GM12878 (cell line): ENCODE measurements at regions not wholly inside any gene's neighbourhood (a gene's known extent, or its start where the extent isn't known, plus 50 kb on each side); places are given as distances from the start of the nearest gene placed in this dataset.

ENCODE experiments used
- ATAC-seq: fragments of 200-7000 bp; cut with Tn5 transposase; 3 replicates; pipeline ENCODE4 v1.9.1; 2020; ENCODE audit warnings: mild to moderate bottlenecking, moderate library complexity
- BruUV-seq: library from RNA; stranded (reverse); fragments of 400-500 nt; replicated peaks from 2 replicates; lab custom pipeline; 2021; lab: Mats Ljungman, UMichigan
- CTCF ChIA-PET: fragments of 300-600 bp; sonication (Branson Sonifier 250); formaldehyde crosslinking; extraction: SDS; loops from one replicate; lab custom pipeline; 2021; ENCODE audit warnings: inconsistent platforms; lab: Yijun Ruan, JAX
- POLR2A ChIA-PET: fragments of 350-600 bp; formaldehyde crosslinking; extraction: SDS; loops from one replicate; lab custom pipeline; 2021; ENCODE audit warnings: inconsistent platforms; lab: Charles Lee
- RAD21 ChIA-PET: fragments of 300-600 bp; sonication (Branson Sonifier 250); formaldehyde crosslinking; loops from one replicate; lab custom pipeline; 2023; ENCODE audit warnings: antibody characterized with exemption; ENCODE audit not compliant: unreplicated experiment; lab: Charles Lee
- SMC1A ChIA-PET: fragments of 300-600 bp; sonication (Branson Sonifier 250); formaldehyde crosslinking; loops from one replicate; lab custom pipeline; 2023; ENCODE audit not compliant: unreplicated experiment, uncharacterized antibody; lab: Charles Lee
- DNase-seq: peaks from one replicate; pipeline ENCODE4 v3.0.0-alpha.2; 2011; ENCODE audit warnings: low read depth, low spot score
- FAIRE-seq: peaks from 3 replicates; lab custom pipeline; 2011; peaks lifted over from hg19 to GRCh38; lab: Jason Lieb, UNC
- H2AFZ ChIP-seq: 2 replicates; pipeline ENCODE4 v1.6.0; 2011; ENCODE audit warnings: low read depth, low read length, control low read depth; ENCODE audit not compliant: control insufficient read depth
- H3K27ac ChIP-seq: 2 replicates; pipeline ENCODE4 v1.5.1; 2011; ENCODE audit warnings: control low read depth; ENCODE audit not compliant: control insufficient read depth, insufficient read depth
- H3K27me3 ChIP-seq, 2 experiments: replicated peaks in 1 of 2; 2 replicates each; pipeline versions ENCODE4 v1.6.0 to v1.6.1; 2011; ENCODE audit warnings: low read length in 1 of 2; ENCODE audit not compliant: control insufficient read depth in 2 of 2, insufficient read depth in 2 of 2
- H3K36me3 ChIP-seq, 2 experiments: 2 replicates each; pipeline ENCODE4 v1.5.1; 2011; ENCODE audit warnings: low read length in 1 of 2; ENCODE audit not compliant: control insufficient read depth in 2 of 2, insufficient read depth in 2 of 2
- H3K4me1 ChIP-seq: 2 replicates; pipeline ENCODE4 v1.6.1; 2011; ENCODE audit warnings: mild to moderate bottlenecking, low read length, moderate library complexity, mixed read lengths; ENCODE audit not compliant: control insufficient read depth, insufficient read depth
- H3K4me2 ChIP-seq: 2 replicates; pipeline ENCODE4 v1.6.0; 2011; ENCODE audit warnings: control low read depth; ENCODE audit not compliant: control insufficient read depth, insufficient read depth
- H3K4me3 ChIP-seq: fragments of 200-600 bp; sonication (generic); 2 replicates; pipeline ENCODE4 v1.5.1; 2016
- H3K79me2 ChIP-seq: 2 replicates; pipeline ENCODE4 v1.6.0; 2011; ENCODE audit warnings: low read length; ENCODE audit not compliant: control insufficient read depth, insufficient read depth
- H3K9ac ChIP-seq: 2 replicates; pipeline ENCODE4 v1.8.0; 2011; ENCODE audit warnings: low read length, control low read depth, mixed read lengths; ENCODE audit not compliant: control insufficient read depth, insufficient read depth
- H3K9me3 ChIP-seq: replicated peaks from 3 replicates; pipeline ENCODE4 v1.5.1; 2011; ENCODE audit warnings: mild to moderate bottlenecking, low read length; ENCODE audit not compliant: control insufficient read depth, insufficient read depth
- H4K20me1 ChIP-seq: 2 replicates; pipeline ENCODE4 v1.6.0; 2011; ENCODE audit not compliant: control insufficient read depth, insufficient read depth
- BCL11A ChIP-seq: IDR thresholded peaks from 2 replicates; pipeline ENCODE4 v1.6.1; 2011; ENCODE audit warnings: low read depth, low read length
- CBX5 ChIP-seq: sonication (generic); IDR thresholded peaks from 2 replicates; pipeline ENCODE4 v1.6.1; 2016; ENCODE audit warnings: low read depth, moderate library complexity, mild to moderate bottlenecking, inconsistent platforms
- CHD1 ChIP-seq: IDR thresholded peaks from 2 replicates; pipeline ENCODE4 v1.6.1; 2012; ENCODE audit warnings: low read depth, low read length, improper control_type of control experiment
- CHD2 ChIP-seq: IDR thresholded peaks from 2 replicates; pipeline ENCODE4 v1.6.1; 2011; ENCODE audit warnings: low read depth, low read length, improper control_type of control experiment, borderline replicate concordance
- DPF2 ChIP-seq: fragments of 450-650 bp; IDR thresholded peaks from 2 replicates; pipeline ENCODE4 v1.6.1; 2017; ENCODE audit warnings: mild to moderate bottlenecking
- IKZF1 ChIP-seq: fragments of 450-650 bp; conservative IDR thresholded peaks from 2 replicates; pipeline ENCODE4 v1.6.1; 2017; ENCODE audit warnings: antibody characterized with exemption, mild to moderate bottlenecking
- KAT2A ChIP-seq: conservative IDR thresholded peaks from 2 replicates; pipeline ENCODE4 v1.6.1; 2011; ENCODE audit warnings: low read depth, low read length; ENCODE audit not compliant: control insufficient read depth
- MTA3 ChIP-seq: IDR thresholded peaks from 2 replicates; pipeline ENCODE4 v1.6.1; 2012; ENCODE audit warnings: low read length, inconsistent platforms, borderline replicate concordance
- SUZ12 ChIP-seq: fragments of 200-600 bp; sonication (generic); IDR thresholded peaks from one replicate; pipeline ENCODE4 v1.6.1; 2018; ENCODE audit warnings: antibody characterized with exemption, mild to moderate bottlenecking; ENCODE audit not compliant: unreplicated experiment
- YBX1 ChIP-seq: fragments of 450-650 bp; IDR thresholded peaks from 2 replicates; pipeline ENCODE4 v1.6.1; 2016; ENCODE audit warnings: antibody characterized with exemption
- ZBTB40 ChIP-seq: fragments of 450-650 bp; IDR thresholded peaks from 2 replicates; pipeline ENCODE4 v1.6.1; 2016; ENCODE audit warnings: mild to moderate bottlenecking, moderate library complexity, borderline replicate concordance
- ZNF217 ChIP-seq: fragments of 450-650 bp; IDR thresholded peaks from 2 replicates; pipeline ENCODE4 v1.6.1; 2017; ENCODE audit warnings: antibody characterized with exemption, mild to moderate bottlenecking
- ZSCAN29 ChIP-seq: fragments of 450-650 bp; IDR thresholded peaks from 2 replicates; pipeline ENCODE4 v1.6.1; 2017; ENCODE audit warnings: mild to moderate bottlenecking, moderate library complexity
- WGBS: methylation state at CpG from one replicate; pipeline ENCODE4 v1.1.6; 2016; ENCODE audit warnings: low lambda C conversion rate; ENCODE audit not compliant: insufficient replicate concordance, insufficient coverage; ENCODE audit errors: missing lambda C conversion rate; 5-methylcytosine and 5-hydroxymethylcytosine counted together
- in situ Hi-C: fragments of 300-500 bp; cut with MboI; formaldehyde crosslinking; loops from 9 replicates; pipeline ENCODE4 v1.14.3; 2018; ENCODE audit warnings: mixed read lengths
- intact Hi-C: fragments of 100-400 bp; cut with micrococcal nuclease; formaldehyde crosslinking; loops from one replicate; pipeline ENCODE4 v1.14.2; 2022; ENCODE audit not compliant: unreplicated experiment
- TF ChIP-seq, protein P1 (sequence below): fragments of 450-650 bp; IDR thresholded peaks from 2 replicates; pipeline ENCODE4 v1.6.1; 2018; ENCODE audit warnings: borderline replicate concordance, mild to moderate bottlenecking; ENCODE audit not compliant: partially characterized antibody

DNA sequence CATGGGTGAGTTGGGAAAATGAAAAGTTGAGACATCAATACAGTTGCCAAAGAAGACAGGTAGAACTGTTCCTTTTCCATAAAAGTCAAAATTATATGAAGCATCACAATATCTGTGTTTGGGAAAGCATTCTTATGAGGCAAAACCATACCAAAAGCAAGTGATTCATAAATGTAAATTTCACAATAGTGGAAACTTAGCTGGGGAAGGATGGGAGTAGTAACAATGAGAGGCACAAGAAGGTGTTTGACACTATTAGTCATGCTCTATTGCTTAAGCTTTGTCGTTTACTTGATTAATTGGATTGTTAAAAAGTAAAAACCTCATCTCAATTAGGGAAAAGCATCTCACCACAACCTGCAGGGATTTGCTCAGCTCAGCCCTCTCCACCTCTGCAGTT is 240.2 kb downstream of the C7orf25 start:
- no peaks in the 10 kb centered on the region for H3K4me1 ChIP-seq
- POLR2A ChIA-PET, result no interaction called here
- FAIRE-seq, result no peak
- BruUV-seq, result no TSS peak
- H3K9ac ChIP-seq, result no peak overlapping the region
- SMC1A ChIA-PET, result no interaction called here
- no peaks in the 10 kb centered on the region for H3K9me3 ChIP-seq
- no peaks in the 10 kb centered on the region for H3K36me3 ChIP-seq
- RAD21 ChIA-PET, result no interaction called here
- CTCF ChIA-PET, result interaction anchor here (0.9 kb wide), 1 partner anchor 17 kb away, joined by 3 read pairs; no protein-coding TSS in a partner anchor
- no peaks in the 10 kb centered on the region for H3K27me3 ChIP-seq
- in situ Hi-C loops (no loop called here), intact Hi-C loops (no loop called here)
- no peak overlapping the region for H3K4me3 ChIP-seq
- no peak for ATAC-seq
- no peak for TF ChIP-seq BCL11A
- no peak for TF ChIP-seq CHD1
- no peak for TF ChIP-seq MTA3
- H4K20me1 ChIP-seq, result no peaks in the 10 kb centered on the region
- no peak overlapping the region for H2AFZ ChIP-seq
- no peaks in the 10 kb centered on the region for H3K79me2 ChIP-seq
- DNase-seq, result no peak
- 0% methylated on average over 1 of the region's 1 CpG for WGBS
- H3K27ac ChIP-seq, result no peak overlapping the region
- no peak overlapping the region for H3K4me2 ChIP-seq

- no TSS peak for BruUV-seq
- Histone ChIP-seq H3K9me3 (no peaks in the 10 kb centered on the region), H3K4me2 (no peak overlapping the region), H3K27me3 (no peaks in the 10 kb centered on the region), H4K20me1 (no peaks in the 10 kb centered on the region), H3K27ac (no peak overlapping the region), H3K4me1 (no peaks in the 10 kb centered on the region), H3K9ac (no peak overlapping the region), H3K4me3 (no peak overlapping the region), H3K79me2 (no peaks in the 10 kb centered on the region), H3K36me3 (no peaks in the 10 kb centered on the region), H2AFZ (no peak overlapping the region)
- in situ Hi-C loops (no loop called here), intact Hi-C loops (no loop called here)
- ChIA-PET RAD21 (no interaction called here), POLR2A (no interaction called here), CTCF (no interaction called here), SMC1A (no interaction called here)
- 0% methylated on average over 3 of the region's 3 CpGs for WGBS
- no peak for FAIRE-seq
- DNase-seq, result no peak
- no peak for ATAC-seq
- TF ChIP-seq KAT2A, result no peak
- TF ChIP-seq IKZF1, result no peak
- TF ChIP-seq, protein P1, sequence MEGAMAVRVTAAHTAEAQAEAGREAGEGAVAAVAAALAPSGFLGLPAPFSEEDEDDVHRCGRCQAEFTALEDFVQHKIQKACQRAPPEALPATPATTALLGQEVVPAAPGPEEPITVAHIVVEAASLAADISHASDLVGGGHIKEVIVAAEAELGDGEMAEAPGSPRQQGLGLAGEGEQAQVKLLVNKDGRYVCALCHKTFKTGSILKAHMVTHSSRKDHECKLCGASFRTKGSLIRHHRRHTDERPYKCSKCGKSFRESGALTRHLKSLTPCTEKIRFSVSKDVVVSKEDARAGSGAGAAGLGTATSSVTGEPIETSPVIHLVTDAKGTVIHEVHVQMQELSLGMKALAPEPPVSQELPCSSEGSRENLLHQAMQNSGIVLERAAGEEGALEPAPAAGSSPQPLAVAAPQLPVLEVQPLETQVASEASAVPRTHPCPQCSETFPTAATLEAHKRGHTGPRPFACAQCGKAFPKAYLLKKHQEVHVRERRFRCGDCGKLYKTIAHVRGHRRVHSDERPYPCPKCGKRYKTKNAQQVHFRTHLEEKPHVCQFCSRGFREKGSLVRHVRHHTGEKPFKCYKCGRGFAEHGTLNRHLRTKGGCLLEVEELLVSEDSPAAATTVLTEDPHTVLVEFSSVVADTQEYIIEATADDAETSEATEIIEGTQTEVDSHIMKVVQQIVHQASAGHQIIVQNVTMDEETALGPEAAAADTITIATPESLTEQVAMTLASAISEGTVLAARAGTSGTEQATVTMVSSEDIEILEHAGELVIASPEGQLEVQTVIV, result no peak
- no peak for TF ChIP-seq CBX5
- no peak for TF ChIP-seq ZBTB40
- no peak for TF ChIP-seq SUZ12
- TF ChIP-seq CHD2, result no peak
- no peak for TF ChIP-seq DPF2
- TF ChIP-seq ZSCAN29, result no peak
- no peak for TF ChIP-seq ZNF217
- TF ChIP-seq YBX1, result no peak
Measured at GRCh38 chr7:42666994-42667393, 244.9 kb downstream of the C7orf25 start.
